ENCODE measurements at regions not wholly inside any gene's neighbourhood (a gene's known extent, or its start where the extent isn't known, plus 50 kb on each side); places are given as distances from the start of the nearest gene placed in this dataset.

GRCh38 chr4:137106733-137107132, 425.6 kb downstream of the PCDH18 start:
- TF ChIP-seq CTCF (IDR thresholded peaks at IDR 0.05) (no peak), POLR2A (IDR thresholded peaks at IDR 0.05) (no peak)
